Astrocyte (in vitro differentiated cells and primary cell): ENCODE measurements at regions not wholly inside any gene's neighbourhood (a gene's known extent, or its start where the extent isn't known, plus 50 kb on each side); places are given as distances from the start of the nearest gene placed in this dataset.
A peak's percentile ranks its signal among the peaks of the same experiment; 100 is the strongest.

Source experiments
- DNase-seq: peaks from one replicate; pipeline ENCODE4 v3.0.0-alpha.2; 2010; ENCODE audit warnings: low read depth
- FAIRE-seq: peaks from 2 replicates; lab custom pipeline; 2011; peaks lifted over from hg19 to GRCh38; lab: Jason Lieb, UNC
- H2AFZ ChIP-seq: 2 replicates; pipeline ENCODE4 v1.6.0; 2012; ENCODE audit warnings: low read depth, low read length, inconsistent platforms
- H3K27ac ChIP-seq: 2 replicates; pipeline ENCODE4 v1.5.1; 2011; ENCODE audit warnings: low read depth, low read length, inconsistent platforms
- H3K27me3 ChIP-seq: 2 replicates; pipeline ENCODE4 v1.6.0; 2011; ENCODE audit warnings: low read length, inconsistent platforms; ENCODE audit not compliant: insufficient read depth
- H3K36me3 ChIP-seq: 2 replicates; pipeline ENCODE4 v1.5.1; 2011; ENCODE audit warnings: low read length, inconsistent platforms; ENCODE audit not compliant: insufficient read depth
- H3K4me1 ChIP-seq: 2 replicates; pipeline ENCODE4 v1.5.1; 2011; ENCODE audit warnings: low read length, inconsistent platforms; ENCODE audit not compliant: insufficient read depth
- H3K4me2 ChIP-seq: 2 replicates; pipeline ENCODE4 v1.6.0; 2012; ENCODE audit warnings: low read length, inconsistent platforms
- H3K4me3 ChIP-seq: 2 replicates; pipeline ENCODE4 v1.5.1; 2011; ENCODE audit warnings: low read depth, mild to moderate bottlenecking, low read length, inconsistent platforms; ENCODE audit not compliant: insufficient read depth
- H3K79me2 ChIP-seq: 2 replicates; pipeline ENCODE4 v1.6.0; 2012; ENCODE audit warnings: mild to moderate bottlenecking, low read length, inconsistent platforms; ENCODE audit not compliant: insufficient read depth
- H3K9ac ChIP-seq: 2 replicates; pipeline ENCODE4 v1.6.0; 2012; ENCODE audit warnings: mild to moderate bottlenecking, low read length, inconsistent platforms
- H3K9me3 ChIP-seq: 2 replicates; pipeline ENCODE4 v1.5.1; 2012; ENCODE audit warnings: low read depth, mild to moderate bottlenecking, low read length, inconsistent platforms; ENCODE audit not compliant: insufficient read depth
- H4K20me1 ChIP-seq: 2 replicates; pipeline ENCODE4 v1.6.0; 2012; ENCODE audit warnings: low read length, inconsistent platforms; ENCODE audit not compliant: insufficient read depth
- H3K27ac Mint-ChIP-seq: one replicate; pipeline ENCODE4 v1.8.0; 2021; ENCODE audit warnings: mild to moderate bottlenecking, mixed read lengths; ENCODE audit not compliant: unreplicated experiment
- H3K27me3 Mint-ChIP-seq: one replicate; pipeline ENCODE4 v1.8.0; 2021; ENCODE audit warnings: low read depth, mixed read lengths; ENCODE audit not compliant: unreplicated experiment
- H3K36me3 Mint-ChIP-seq: one replicate; pipeline ENCODE4 v1.8.0; 2021; ENCODE audit warnings: low read depth, mixed read lengths; ENCODE audit not compliant: unreplicated experiment
- H3K4me1 Mint-ChIP-seq: one replicate; pipeline ENCODE4 v1.8.0; 2021; ENCODE audit warnings: low read depth, mixed read lengths; ENCODE audit not compliant: unreplicated experiment
- H3K4me3 Mint-ChIP-seq: one replicate; pipeline ENCODE4 v1.8.0; 2021; ENCODE audit warnings: mild to moderate bottlenecking, moderate library complexity, mixed read lengths; ENCODE audit not compliant: unreplicated experiment
- H3K9me3 Mint-ChIP-seq: one replicate; pipeline ENCODE4 v1.8.0; 2021; ENCODE audit warnings: mild to moderate bottlenecking, mixed read lengths; ENCODE audit not compliant: unreplicated experiment
- EZH2 ChIP-seq: IDR thresholded peaks from 2 replicates; pipeline ENCODE4 v1.6.1; 2012; ENCODE audit warnings: mild to moderate bottlenecking, low read length, inconsistent platforms; ENCODE audit not compliant: insufficient read depth
- TF ChIP-seq, protein P1 (sequence below): IDR thresholded peaks from 2 replicates; pipeline ENCODE4 v1.5.1; 2011; ENCODE audit warnings: low read depth, mild to moderate bottlenecking, inconsistent platforms, low read length, moderate library complexity; ENCODE audit not compliant: insufficient read depth

DNA sequence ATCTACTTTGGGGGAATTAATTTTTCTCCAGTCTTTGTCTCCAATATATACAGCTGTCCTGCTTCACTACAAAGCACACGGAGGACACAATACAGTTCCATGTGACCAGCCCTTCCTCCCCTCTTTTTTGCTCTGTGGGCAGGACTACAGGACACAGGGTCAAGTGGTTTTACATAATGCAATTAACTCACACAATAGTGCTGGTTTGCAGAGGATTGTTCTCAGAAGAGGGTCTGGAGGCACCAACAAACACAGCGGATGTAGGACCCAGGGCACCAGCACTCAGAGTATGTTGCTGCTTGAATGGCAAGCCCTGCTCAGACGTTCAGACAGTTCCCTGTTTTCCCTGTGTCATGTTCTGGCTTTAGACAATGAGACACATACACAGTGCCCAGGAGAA lies 52.0 kb upstream of the NPTX2 start:
- Mint-ChIP-seq H3K4me1 (peaks cover 16% of the 10 kb centered on the region), H3K27ac (no peak overlapping the region), H3K27me3 (peaks cover 10% of the 10 kb centered on the region), H3K9me3 (peaks cover 28% of the 10 kb centered on the region), H3K4me3 (no peak overlapping the region), H3K36me3 (peaks cover 2% of the 10 kb centered on the region)
- H3K27me3 ChIP-seq = no peaks in the 10 kb centered on the region
- no peak overlapping the region for H2AFZ ChIP-seq
- TF ChIP-seq EZH2 = no peak
- TF ChIP-seq, protein P1, sequence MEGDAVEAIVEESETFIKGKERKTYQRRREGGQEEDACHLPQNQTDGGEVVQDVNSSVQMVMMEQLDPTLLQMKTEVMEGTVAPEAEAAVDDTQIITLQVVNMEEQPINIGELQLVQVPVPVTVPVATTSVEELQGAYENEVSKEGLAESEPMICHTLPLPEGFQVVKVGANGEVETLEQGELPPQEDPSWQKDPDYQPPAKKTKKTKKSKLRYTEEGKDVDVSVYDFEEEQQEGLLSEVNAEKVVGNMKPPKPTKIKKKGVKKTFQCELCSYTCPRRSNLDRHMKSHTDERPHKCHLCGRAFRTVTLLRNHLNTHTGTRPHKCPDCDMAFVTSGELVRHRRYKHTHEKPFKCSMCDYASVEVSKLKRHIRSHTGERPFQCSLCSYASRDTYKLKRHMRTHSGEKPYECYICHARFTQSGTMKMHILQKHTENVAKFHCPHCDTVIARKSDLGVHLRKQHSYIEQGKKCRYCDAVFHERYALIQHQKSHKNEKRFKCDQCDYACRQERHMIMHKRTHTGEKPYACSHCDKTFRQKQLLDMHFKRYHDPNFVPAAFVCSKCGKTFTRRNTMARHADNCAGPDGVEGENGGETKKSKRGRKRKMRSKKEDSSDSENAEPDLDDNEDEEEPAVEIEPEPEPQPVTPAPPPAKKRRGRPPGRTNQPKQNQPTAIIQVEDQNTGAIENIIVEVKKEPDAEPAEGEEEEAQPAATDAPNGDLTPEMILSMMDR = no peak
- no peaks in the 10 kb centered on the region for H3K36me3 ChIP-seq
- no peak overlapping the region for H3K4me3 ChIP-seq
- H3K27ac ChIP-seq = no peak overlapping the region
- no peak for DNase-seq
- H3K9ac ChIP-seq = no peak overlapping the region
- FAIRE-seq = no peak
- H3K9me3 ChIP-seq = no peaks in the 10 kb centered on the region
- H3K4me2 ChIP-seq = no peak overlapping the region
- no peaks in the 10 kb centered on the region for H4K20me1 ChIP-seq
- H3K4me1 ChIP-seq = peaks cover 5% of the 10 kb centered on the region
- no peaks in the 10 kb centered on the region for H3K79me2 ChIP-seq

DNA sequence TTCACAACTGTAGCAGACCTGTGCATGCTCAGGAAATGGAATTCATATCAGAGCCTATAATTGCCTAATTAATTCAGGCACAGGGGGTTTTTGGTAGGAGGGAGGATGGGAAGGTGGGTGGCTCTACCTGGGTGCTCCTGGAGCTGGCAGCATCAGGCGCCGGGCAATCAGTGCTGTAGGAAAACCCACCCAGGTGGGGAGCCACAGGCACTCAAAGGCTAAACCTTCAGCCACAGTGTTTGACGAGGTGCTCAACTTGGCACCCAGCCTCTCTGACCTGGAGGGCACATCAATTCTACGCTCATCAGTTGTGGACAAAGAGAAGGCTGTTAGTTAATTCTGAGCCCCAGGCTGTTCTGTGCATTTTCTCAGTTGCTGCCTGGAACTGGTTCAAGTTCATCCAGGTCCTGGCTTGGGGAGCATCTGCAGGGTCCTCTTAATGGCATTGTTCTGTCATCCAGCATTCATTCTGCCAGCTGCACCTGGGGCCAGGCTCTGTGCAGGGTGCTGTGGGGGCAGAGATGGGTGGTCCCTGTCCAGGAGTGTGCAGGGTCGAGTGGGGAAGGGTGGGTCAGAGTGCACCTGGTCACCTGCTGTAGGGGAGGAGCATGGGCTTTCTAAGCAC lies 54.1 kb upstream of the NPTX2 start:
- no peak for FAIRE-seq
- Histone ChIP-seq H3K4me3 (no peak overlapping the region), H3K9me3 (no peaks in the 10 kb centered on the region), H3K27ac (no peak overlapping the region), H3K79me2 (no peaks in the 10 kb centered on the region), H4K20me1 (no peaks in the 10 kb centered on the region), H3K4me1 (no peaks in the 10 kb centered on the region), H3K27me3 (no peaks in the 10 kb centered on the region), H3K36me3 (no peaks in the 10 kb centered on the region), H2AFZ (no peak overlapping the region), H3K4me2 (no peak overlapping the region), H3K9ac (no peak overlapping the region)
- Mint-ChIP-seq H3K9me3 (peaks cover 30% of the 10 kb centered on the region), H3K4me3 (no peak overlapping the region), H3K36me3 (peaks cover 2% of the 10 kb centered on the region), H3K27ac (no peak overlapping the region), H3K27me3 (peaks cover 10% of the 10 kb centered on the region), H3K4me1 (peaks cover 17% of the 10 kb centered on the region)
- DNase-seq = no peak
- TF ChIP-seq, protein P1 = no peak

DNA sequence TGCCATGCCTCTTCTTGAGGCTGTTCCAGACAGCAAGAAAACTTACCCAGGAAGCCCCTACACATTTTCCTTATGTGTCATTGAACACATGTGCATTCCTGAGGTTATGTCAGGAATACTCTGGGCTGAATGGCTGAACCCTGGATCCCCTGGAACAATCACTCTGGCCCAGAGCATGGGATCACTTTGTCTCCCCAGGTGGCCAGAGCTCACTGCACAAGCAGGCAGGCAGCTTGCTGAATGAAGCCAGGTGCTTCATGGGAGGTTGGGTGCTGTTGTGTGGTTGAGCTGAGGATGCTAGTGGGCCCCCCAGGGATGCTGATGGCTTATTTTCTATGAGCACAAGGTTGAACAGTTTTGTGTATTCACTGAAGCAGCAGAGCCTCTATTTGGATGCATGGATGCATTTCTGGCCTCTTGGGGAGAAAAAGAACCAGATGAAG lies 54.7 kb upstream of the NPTX2 start:
- H2AFZ ChIP-seq = no peak overlapping the region
- H3K4me3 ChIP-seq = no peak overlapping the region
- DNase-seq (peak; percentile 8), FAIRE-seq (no peak)
- H3K9me3 ChIP-seq = no peaks in the 10 kb centered on the region
- no peaks in the 10 kb centered on the region for H3K79me2 ChIP-seq
- H3K27ac ChIP-seq = no peak overlapping the region
- peaks cover 17% of the 10 kb centered on the region for H3K4me1 Mint-ChIP-seq
- TF ChIP-seq EZH2 = no peak
- TF ChIP-seq, protein P1 = no peak
- H3K9ac ChIP-seq = no peak overlapping the region
- no peaks in the 10 kb centered on the region for H3K36me3 ChIP-seq
- H3K27me3 Mint-ChIP-seq = peaks cover 11% of the 10 kb centered on the region
- no peaks in the 10 kb centered on the region for H3K27me3 ChIP-seq
- H3K27ac Mint-ChIP-seq = no peak overlapping the region
- H3K4me1 ChIP-seq = no peaks in the 10 kb centered on the region
- H3K4me3 Mint-ChIP-seq = no peak overlapping the region
- H4K20me1 ChIP-seq = no peaks in the 10 kb centered on the region
- H3K9me3 Mint-ChIP-seq = peaks cover 30% of the 10 kb centered on the region
- H3K36me3 Mint-ChIP-seq = peaks cover 2% of the 10 kb centered on the region
- H3K4me2 ChIP-seq = no peak overlapping the region
